Fibroblast of lung (primary cell): ENCODE measurements at regions not wholly inside any gene's neighbourhood (a gene's known extent, or its start where the extent isn't known, plus 50 kb on each side); places are given as distances from the start of the nearest gene placed in this dataset.

ENCODE experiments used
- EZH2 ChIP-seq: IDR thresholded peaks from 2 replicates; pipeline ENCODE4 v1.5.1; 2012; ENCODE audit warnings: low read length, control low read depth, mild to moderate bottlenecking; ENCODE audit errors: missing control alignments
- TF ChIP-seq, protein P1 (sequence below), 2 donors: IDR thresholded peaks in 1 of 2; conservative IDR thresholded peaks in 1 of 2; 1 replicate in 1 of 2; 2 replicates in 1 of 2; pipeline ENCODE4 v1.5.1; 2011 to 2012; ENCODE audit warnings: low read length in 2 of 2, control low read depth in 1 of 2, inconsistent platforms in 1 of 2, low read depth in 1 of 2, mild to moderate bottlenecking in 1 of 2

DNA sequence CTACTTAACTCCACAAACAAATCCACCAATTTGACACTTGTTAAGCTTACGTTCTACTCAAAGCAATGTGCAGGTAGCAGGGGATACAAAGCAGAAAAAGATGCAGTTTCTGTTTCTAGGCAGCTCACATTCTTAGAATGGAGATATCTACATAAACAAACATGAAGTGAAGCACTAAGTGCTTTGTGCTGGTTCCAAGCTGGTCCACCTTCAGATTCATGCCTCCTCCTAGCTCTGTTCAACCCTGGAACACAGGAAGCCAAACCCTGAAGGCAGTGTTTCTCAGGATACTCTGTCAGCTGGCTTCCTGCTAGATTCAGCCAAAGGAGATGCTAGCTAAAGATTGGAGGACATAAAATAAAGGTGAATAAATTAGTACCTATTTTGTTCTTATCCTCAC is 55.3 kb upstream of the NOL4 start:
- TF ChIP-seq, protein P1, sequence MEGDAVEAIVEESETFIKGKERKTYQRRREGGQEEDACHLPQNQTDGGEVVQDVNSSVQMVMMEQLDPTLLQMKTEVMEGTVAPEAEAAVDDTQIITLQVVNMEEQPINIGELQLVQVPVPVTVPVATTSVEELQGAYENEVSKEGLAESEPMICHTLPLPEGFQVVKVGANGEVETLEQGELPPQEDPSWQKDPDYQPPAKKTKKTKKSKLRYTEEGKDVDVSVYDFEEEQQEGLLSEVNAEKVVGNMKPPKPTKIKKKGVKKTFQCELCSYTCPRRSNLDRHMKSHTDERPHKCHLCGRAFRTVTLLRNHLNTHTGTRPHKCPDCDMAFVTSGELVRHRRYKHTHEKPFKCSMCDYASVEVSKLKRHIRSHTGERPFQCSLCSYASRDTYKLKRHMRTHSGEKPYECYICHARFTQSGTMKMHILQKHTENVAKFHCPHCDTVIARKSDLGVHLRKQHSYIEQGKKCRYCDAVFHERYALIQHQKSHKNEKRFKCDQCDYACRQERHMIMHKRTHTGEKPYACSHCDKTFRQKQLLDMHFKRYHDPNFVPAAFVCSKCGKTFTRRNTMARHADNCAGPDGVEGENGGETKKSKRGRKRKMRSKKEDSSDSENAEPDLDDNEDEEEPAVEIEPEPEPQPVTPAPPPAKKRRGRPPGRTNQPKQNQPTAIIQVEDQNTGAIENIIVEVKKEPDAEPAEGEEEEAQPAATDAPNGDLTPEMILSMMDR (conservative IDR thresholded peaks at IDR 0.05 in 1 of 2, IDR thresholded peaks at IDR 0.05 in 1 of 2; ENCODE audit: low read depth in 1 of 2, low read length in 2 of 2), result no peak
- no peak for TF ChIP-seq EZH2
